ENCODE measurements at regions not wholly inside any gene's neighbourhood (a gene's known extent, or its start where the extent isn't known, plus 50 kb on each side); places are given as distances from the start of the nearest gene placed in this dataset.

DNA sequence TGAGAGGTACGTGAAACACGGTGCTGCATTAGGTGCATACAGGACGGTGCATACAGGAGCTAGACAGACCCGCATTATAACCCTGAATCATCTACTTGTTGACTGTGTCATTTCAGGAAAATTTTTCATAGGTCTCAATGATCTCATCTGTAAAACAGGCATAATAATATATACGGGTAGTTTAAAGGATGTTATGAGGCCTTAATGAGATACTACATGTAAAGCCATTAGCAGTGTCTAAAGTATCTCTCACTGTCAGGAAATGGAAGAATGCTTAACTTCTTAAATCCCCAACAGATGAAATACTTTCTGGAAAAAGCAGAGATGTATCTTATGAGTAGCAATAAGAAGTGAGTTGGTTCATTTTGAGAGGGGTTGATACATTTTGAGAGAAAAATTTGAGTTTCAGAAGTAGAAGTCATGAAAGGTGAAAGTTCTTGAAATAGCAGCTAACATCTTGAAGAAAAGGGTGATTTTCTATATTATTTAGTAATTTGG, 669.6 kb downstream of the PTPRC start:
- Histone ChIP-seq H3K36me3 (ENCODE audit: control insufficient read depth, insufficient read depth, low read length) (no peaks in the 10 kb centered on the region), H3K4me3 (ENCODE audit: low read depth, low read length) (no peak overlapping the region), H3K9me3 (no peaks in the 10 kb centered on the region), H3K27me3 (replicated peaks; ENCODE audit: control insufficient read depth, insufficient read depth, low read length) (no peaks in the 10 kb centered on the region), H3K4me1 (peaks cover 19% of the 10 kb centered on the region)
- TF ChIP-seq, protein P1, sequence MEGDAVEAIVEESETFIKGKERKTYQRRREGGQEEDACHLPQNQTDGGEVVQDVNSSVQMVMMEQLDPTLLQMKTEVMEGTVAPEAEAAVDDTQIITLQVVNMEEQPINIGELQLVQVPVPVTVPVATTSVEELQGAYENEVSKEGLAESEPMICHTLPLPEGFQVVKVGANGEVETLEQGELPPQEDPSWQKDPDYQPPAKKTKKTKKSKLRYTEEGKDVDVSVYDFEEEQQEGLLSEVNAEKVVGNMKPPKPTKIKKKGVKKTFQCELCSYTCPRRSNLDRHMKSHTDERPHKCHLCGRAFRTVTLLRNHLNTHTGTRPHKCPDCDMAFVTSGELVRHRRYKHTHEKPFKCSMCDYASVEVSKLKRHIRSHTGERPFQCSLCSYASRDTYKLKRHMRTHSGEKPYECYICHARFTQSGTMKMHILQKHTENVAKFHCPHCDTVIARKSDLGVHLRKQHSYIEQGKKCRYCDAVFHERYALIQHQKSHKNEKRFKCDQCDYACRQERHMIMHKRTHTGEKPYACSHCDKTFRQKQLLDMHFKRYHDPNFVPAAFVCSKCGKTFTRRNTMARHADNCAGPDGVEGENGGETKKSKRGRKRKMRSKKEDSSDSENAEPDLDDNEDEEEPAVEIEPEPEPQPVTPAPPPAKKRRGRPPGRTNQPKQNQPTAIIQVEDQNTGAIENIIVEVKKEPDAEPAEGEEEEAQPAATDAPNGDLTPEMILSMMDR (IDR thresholded peaks at IDR 0.05; ENCODE audit: insufficient read depth in 1 of 2, low read depth in 1 of 2, low read length in 1 of 2, severe bottlenecking in 1 of 2, unreplicated experiment in 1 of 2), result no peak
- Mint-ChIP-seq H3K27me3 (ENCODE audit: insufficient read depth, unreplicated experiment) (no peaks in the 10 kb centered on the region), H3K4me1 (ENCODE audit: low read depth, unreplicated experiment) (peaks cover 17% of the 10 kb centered on the region), H3K27ac (ENCODE audit: unreplicated experiment) (no peak overlapping the region), H3K36me3 (ENCODE audit: insufficient read depth, unreplicated experiment) (no peaks in the 10 kb centered on the region), H3K9me3 (ENCODE audit: unreplicated experiment) (no peaks in the 10 kb centered on the region), H3K4me3 (ENCODE audit: unreplicated experiment) (no peak overlapping the region)
- CTCF ChIA-PET, result no interaction called here
- DNase-seq, result no peak
- POLR2A ChIA-PET, result no interaction called here
- BruUV-seq (replicated peaks), result no TSS peak
- intact Hi-C loops (cut with micrococcal nuclease; ENCODE audit: unreplicated experiment), result no loop called here

DNA sequence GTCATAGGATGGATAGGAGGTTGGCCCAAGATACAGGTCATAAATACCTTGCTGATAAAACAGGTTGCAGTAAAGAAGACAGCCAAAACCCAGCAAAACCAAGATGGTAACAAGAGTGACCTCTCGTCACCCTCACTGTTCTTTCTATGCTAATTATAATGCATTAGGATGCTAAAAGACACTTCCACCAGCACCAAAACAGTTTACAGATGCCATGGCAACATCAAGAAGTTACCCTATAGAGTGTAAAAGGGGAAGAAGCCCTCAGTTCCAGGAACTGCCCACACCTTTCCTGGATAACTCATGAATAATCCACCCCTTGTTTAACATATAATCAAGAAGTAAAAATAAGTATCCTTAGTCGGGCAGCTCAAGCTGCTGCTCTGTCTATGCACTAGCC, 671.9 kb downstream of the PTPRC start:
- Histone ChIP-seq H3K9me3 (no peaks in the 10 kb centered on the region), H3K4me3 (ENCODE audit: low read depth, low read length) (no peak overlapping the region), H3K36me3 (ENCODE audit: control insufficient read depth, insufficient read depth, low read length) (no peaks in the 10 kb centered on the region), H3K4me1 (peaks cover 19% of the 10 kb centered on the region), H3K27me3 (replicated peaks; ENCODE audit: control insufficient read depth, insufficient read depth, low read length) (no peaks in the 10 kb centered on the region)
- no peaks in the 10 kb centered on the region for H3K9me3 Mint-ChIP-seq (ENCODE audit: unreplicated experiment)
- intact Hi-C loops (cut with micrococcal nuclease; ENCODE audit: unreplicated experiment), result no loop called here
- ChIA-PET CTCF (no interaction called here), POLR2A (no interaction called here)
- no peaks in the 10 kb centered on the region for H3K36me3 Mint-ChIP-seq (ENCODE audit: insufficient read depth, unreplicated experiment)
- H3K27ac Mint-ChIP-seq (ENCODE audit: unreplicated experiment), result peak overlapping the region; percentile 60
- H3K4me3 Mint-ChIP-seq (ENCODE audit: unreplicated experiment), result no peak overlapping the region
- peaks cover 17% of the 10 kb centered on the region for H3K4me1 Mint-ChIP-seq (ENCODE audit: low read depth, unreplicated experiment)
- BruUV-seq (replicated peaks), result no TSS peak
- TF ChIP-seq, protein P1 (IDR thresholded peaks at IDR 0.05; ENCODE audit: insufficient read depth in 1 of 2, low read depth in 1 of 2, low read length in 1 of 2, severe bottlenecking in 1 of 2, unreplicated experiment in 1 of 2), result no peak
- DNase-seq, result peak in 1 of 2 experiments; percentile 22
- H3K27me3 Mint-ChIP-seq (ENCODE audit: insufficient read depth, unreplicated experiment), result no peaks in the 10 kb centered on the region

DNA sequence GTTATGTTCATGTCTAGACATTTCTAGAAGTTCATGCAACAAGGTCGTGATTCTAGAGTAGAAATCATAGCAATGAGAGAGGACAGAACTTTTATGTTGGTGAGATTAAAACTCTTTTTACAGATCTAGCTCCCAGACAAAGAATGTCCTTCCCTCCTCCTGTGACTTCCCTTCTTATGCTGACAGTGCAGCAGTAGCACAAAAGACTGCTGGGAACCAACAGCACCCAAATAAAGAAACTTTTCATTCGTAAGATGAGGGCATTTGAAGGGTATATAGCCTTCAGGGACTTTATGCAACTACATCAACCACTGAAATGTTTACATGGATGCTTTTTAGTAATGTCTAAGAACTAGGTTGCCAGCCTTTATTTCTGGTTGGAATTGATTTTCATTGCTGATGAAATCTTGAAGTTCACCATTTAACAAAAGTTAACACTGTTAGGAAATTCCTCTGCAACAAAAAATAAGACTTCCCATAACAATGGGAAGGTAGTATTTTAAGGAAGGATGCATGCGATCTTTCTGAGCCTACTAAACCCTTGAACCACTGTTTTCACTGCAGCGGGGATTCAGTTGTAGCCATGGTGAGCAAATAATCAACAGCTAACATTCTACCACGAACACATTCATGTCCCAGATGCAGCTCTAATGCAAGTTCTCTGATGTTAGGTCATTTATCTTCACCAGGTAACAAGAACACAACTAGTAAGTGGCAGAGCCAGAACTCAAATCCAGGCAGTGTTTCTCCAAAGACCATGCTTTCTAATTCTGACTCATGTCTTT, 672.8 kb downstream of the PTPRC start:
- Histone ChIP-seq H3K9me3 (no peaks in the 10 kb centered on the region), H3K4me3 (ENCODE audit: low read depth, low read length) (no peak overlapping the region), H3K4me1 (peaks cover 19% of the 10 kb centered on the region), H3K27me3 (replicated peaks; ENCODE audit: control insufficient read depth, insufficient read depth, low read length) (no peaks in the 10 kb centered on the region), H3K36me3 (ENCODE audit: control insufficient read depth, insufficient read depth, low read length) (no peaks in the 10 kb centered on the region)
- Mint-ChIP-seq H3K9me3 (ENCODE audit: unreplicated experiment) (no peaks in the 10 kb centered on the region), H3K4me3 (ENCODE audit: unreplicated experiment) (no peak overlapping the region), H3K27ac (ENCODE audit: unreplicated experiment) (no peak overlapping the region), H3K27me3 (ENCODE audit: insufficient read depth, unreplicated experiment) (no peaks in the 10 kb centered on the region), H3K36me3 (ENCODE audit: insufficient read depth, unreplicated experiment) (no peaks in the 10 kb centered on the region), H3K4me1 (ENCODE audit: low read depth, unreplicated experiment) (peaks cover 17% of the 10 kb centered on the region)
- intact Hi-C loops (cut with micrococcal nuclease; ENCODE audit: unreplicated experiment), result no loop called here
- CTCF ChIA-PET, result no interaction called here
- BruUV-seq (replicated peaks), result no TSS peak
- TF ChIP-seq, protein P1 (IDR thresholded peaks at IDR 0.05; ENCODE audit: insufficient read depth in 1 of 2, low read depth in 1 of 2, low read length in 1 of 2, severe bottlenecking in 1 of 2, unreplicated experiment in 1 of 2), result no peak
- POLR2A ChIA-PET, result no interaction called here
- DNase-seq, result no peak

All from Caco-2 (cell line).